Mammary epithelial cell (primary cell): ENCODE measurements at regions not wholly inside any gene's neighbourhood (a gene's known extent, or its start where the extent isn't known, plus 50 kb on each side); places are given as distances from the start of the nearest gene placed in this dataset.

ENCODE experiments used
- CTCF ChIP-seq, 2 donors: IDR thresholded peaks in 1 of 2; conservative IDR thresholded peaks in 1 of 2; 2 replicates each; pipeline ENCODE4 v1.5.1; 2011 to 2012; ENCODE audit warnings: inconsistent platforms in 2 of 2, low read length in 2 of 2, mild to moderate bottlenecking in 2 of 2, control low read depth in 1 of 2, low read depth in 1 of 2; ENCODE audit not compliant: insufficient read depth in 1 of 2; ENCODE audit errors: extremely low read depth in 1 of 2
- EZH2 ChIP-seq: IDR thresholded peaks from 2 replicates; pipeline ENCODE4 v1.6.1; 2012; ENCODE audit warnings: low read length, inconsistent platforms, borderline replicate concordance

GRCh38 chr1:207261971-207262370, 59.5 kb upstream of the CD55 start:
- no peak for TF ChIP-seq CTCF (conservative IDR thresholded peaks at IDR 0.05 in 1 of 2, IDR thresholded peaks at IDR 0.05 in 1 of 2; ENCODE audit: extremely low read depth in 1 of 2, insufficient read depth in 1 of 2, low read depth in 1 of 2, low read length in 2 of 2)
- no peak for TF ChIP-seq EZH2
